Smooth muscle cell of the brain vasculature (primary cell): ENCODE measurements at regions not wholly inside any gene's neighbourhood (a gene's known extent, or its start where the extent isn't known, plus 50 kb on each side); places are given as distances from the start of the nearest gene placed in this dataset.
"Not testable (repeated sequence)": the region's sequence is repeated elsewhere in the genome, so short reads cannot be mapped to it uniquely, and the experiment has no call there.

Experiments
- DNase-seq: peaks from one replicate; pipeline ENCODE4 v3.0.0-alpha.2; 2012; ENCODE audit warnings: low read depth, low spot score

DNA sequence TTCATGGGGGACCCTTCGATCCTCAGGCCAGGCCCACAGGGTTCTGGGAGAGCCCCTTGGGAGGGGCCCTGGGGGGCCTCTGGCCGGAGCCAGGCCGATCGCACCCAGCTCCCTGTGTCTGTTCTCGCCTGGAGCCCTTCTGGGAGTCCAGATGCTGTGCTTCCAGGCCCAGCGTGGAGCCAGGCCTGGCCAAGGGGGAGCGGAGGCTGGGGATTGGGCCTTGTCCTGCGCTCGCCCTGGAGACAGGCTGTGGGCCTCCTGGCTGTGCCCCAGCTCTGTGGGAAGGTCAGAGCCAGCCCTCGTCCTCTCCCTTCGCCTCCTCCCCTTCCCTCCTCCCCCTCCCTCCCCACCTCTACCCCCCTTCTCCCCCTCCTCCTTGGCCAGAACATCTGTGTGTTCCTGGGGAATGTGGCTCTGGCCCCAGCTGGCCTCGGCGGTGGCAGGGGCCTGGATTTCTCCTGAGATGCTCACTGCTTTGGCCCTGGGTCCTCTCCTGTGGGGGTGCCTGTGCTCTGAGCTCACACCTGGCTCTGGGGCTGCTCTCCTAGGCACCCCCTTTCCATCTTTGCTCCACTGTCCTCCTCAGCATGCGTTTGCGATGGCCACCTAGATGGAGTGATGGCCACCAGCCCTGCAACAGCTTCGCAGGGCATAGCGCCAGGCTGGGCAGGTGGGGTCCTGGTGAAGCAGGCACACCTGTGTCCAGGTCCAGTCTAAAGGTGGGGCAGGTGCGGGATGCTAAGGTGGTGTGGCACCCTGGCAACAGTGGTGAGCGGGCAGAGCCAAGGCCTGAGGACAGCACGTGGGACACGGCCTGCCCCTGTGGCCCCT lies 90.6 kb upstream of the CIBAR2 start:
- DNase-seq, result no peak

DNA sequence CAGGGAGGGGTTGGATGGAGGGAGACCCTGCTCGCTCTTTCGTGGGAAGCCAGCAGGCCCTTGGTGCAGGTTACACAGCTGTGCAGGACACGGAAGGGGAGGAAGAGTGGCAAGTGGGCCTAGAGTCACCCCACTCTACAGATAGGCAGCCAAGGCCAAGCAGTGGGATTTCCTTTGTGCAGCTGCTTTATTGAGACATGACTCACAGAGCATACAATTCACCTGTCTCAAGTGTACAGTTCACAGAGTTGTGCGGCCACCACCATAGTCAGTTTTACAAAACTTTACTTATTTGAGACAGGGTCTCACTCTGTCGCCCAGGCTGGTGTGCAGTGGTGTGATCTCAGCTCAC lies 91.2 kb upstream of the CIBAR2 start:
- no peak for DNase-seq

DNA sequence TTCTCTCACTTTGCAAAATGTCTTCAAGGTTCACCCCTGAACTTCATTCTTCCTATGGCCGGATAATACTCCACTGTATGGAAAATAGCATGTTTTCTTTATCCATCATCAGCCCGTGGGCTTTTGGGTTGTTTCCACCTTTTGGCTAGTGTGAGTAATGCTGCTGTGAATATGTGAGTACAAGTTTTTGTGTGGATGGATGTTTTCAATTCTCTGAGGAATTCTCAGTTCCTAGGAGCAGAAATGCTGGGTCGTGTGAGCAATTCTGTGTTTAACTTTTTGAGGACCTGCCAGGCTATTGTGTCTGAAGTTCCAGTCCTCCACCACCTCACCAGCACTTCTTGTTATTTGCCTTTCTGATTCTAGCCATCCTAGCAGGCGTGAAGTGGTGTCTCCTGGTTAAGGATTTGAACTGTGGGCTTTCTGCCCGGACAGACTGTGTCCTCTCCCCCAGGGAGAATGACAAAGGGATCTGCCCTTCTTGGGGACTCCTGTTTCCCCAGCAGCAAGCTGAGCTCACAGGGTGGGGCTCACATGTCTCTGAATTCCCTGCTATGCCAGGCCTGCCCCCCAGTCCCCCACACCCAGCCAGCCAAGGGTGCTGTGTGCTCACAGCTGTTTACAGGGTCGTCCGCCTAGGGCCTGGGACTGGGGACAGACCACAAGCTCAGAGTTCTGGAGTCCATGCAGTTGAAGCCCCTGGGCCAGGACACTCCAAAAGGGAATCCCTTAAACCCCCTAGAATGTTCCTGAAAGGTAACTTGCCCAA lies 92.2 kb upstream of the CIBAR2 start:
- DNase-seq, result no peak

DNA sequence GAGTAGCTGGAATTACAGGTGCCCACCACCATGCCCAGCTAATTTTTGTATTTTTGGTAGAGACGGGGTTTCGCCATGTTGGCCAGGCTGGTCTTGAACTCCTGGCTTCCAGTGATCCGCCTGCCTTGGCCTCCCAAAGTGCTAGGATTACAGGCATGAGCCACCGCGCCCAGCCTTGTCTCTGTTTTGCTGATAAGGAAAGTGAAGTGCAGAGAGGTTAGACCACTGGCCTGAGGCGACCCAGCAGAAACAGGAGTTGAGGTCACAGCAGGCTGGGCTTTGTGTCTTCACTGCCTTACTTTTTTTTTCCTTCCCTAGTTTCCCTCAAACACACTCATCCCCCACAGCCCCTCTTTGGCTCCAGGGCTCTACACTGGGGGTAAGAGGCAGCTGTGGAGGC lies 93.0 kb upstream of the CIBAR2 start:
- DNase-seq, result not testable (repeated sequence)

DNA sequence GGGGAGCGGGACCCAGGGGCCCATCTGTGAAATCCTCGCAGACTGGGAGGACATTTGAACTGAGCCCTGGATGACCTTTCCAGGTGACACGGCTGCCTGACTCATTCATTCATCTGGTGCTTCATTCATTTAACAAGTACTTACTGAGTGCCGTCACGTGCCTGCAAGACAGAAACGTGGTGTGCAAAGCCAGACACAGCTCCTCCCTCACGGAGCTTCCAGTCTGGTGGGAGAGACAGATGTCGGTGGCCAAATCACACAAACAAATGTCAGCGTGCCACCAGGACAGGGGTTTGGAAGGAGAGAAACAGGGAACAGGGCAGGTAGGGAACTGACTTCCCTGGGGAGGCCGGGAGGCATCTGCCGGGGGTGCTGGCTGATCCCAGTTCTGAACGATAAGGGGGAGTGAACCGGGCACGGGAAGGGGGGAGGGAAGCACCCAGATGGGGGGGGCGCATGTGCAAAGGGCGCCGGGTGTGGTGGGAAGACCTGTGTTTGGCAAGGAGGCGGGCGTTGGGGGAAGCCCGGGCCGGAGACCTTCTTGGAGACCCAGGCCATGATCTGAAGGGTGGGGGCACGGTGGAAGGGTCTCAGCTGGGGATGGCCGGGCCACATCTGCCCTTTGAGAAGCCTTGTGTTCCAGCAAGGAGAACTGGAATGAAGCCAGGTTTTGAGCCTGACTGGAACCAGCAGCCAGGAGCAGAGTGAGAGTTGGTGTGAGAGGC lies 93.6 kb upstream of the CIBAR2 start:
- DNase-seq, result no peak

DNA sequence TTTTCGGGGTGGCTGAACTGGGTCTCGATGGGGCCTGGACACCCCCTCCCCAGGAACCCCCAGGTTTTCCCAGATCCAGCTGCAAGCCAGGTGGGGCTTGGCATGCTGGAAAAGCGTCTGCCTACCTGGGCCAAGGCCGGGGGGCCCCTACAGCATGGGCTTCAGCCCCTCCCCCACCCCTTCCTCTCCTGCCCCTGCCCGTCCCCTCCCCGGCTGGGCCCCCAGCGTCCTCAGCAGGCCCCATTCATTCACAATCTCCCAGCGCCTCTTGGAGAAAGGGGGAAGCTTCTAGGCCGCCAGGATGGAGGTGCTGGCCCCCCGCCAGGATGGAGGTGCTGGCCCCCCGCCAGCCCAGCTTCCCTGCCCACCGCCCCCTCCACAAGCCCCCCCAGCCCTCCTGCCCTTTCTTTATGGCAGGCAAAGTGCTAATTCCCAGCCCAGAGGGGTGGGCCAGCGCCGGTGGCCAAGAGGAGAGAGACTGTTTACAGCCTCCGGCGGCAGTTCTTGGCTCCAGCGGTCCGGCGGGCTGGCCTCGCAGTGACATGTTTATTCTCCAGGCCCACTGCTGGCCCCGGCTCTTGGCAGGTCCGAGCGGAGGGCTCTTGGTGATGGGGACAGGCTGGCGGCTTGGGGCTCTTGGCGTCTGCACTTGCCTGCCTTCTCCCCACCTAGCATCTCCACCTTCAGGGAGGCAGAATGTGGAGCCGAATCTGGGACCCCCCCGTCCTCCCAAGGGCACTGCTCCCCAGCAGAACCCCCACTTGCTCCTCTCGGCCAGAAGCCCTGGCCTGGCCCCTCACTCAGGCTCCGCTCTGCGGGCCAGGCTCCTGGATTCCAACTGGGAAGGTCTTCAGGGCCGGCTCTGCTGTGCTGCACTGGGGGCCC lies 94.4 kb upstream of the CIBAR2 start:
- no peak for DNase-seq

DNA sequence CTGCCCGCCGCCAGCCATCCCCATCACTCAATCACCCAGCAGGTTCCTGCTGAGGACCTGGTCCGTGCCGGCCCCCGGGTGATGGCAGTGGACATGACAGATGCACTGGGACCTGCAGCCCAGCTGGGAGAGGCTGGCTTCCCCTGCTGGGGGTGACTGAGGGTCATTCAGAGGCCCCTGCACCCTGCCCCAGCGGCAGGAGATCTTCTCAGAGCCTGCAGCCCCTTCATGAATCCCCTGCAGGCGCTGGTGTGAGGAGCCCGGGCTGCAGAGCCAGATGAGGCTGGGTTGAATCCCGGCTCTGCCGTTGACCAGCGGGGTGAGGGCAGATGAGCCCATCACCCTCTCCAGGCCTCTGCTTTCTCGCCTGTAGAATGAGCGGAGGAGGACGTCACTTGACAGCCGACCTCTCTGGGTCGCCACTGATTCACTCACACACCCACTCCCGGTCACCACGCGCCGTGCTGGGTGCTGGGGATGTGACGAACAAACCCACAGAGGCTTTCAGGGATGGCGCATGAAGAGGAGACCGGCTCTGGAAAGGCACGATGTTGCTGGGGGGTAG lies 95.2 kb upstream of the CIBAR2 start:
- no peak for DNase-seq

DNA sequence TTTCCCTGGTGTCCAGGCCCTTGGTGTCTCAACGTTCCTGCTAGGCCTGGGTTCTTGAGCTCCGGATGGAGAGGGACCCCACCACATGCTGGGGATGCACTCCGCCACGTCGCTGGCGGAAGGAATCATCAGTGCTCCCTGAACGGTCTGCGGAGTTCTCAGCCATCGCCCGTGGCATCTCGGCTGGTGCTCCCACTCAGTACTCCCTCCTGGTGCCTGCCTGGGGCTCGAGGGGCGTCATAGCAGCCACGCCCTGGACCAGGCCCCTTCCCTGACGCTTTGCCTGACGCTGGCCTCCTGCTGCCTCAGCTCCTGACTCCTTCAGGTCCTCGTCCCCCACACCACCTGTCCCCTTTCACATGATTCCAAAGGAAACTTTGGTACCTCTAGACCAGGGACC lies 95.9 kb upstream of the CIBAR2 start:
- no peak for DNase-seq

DNA sequence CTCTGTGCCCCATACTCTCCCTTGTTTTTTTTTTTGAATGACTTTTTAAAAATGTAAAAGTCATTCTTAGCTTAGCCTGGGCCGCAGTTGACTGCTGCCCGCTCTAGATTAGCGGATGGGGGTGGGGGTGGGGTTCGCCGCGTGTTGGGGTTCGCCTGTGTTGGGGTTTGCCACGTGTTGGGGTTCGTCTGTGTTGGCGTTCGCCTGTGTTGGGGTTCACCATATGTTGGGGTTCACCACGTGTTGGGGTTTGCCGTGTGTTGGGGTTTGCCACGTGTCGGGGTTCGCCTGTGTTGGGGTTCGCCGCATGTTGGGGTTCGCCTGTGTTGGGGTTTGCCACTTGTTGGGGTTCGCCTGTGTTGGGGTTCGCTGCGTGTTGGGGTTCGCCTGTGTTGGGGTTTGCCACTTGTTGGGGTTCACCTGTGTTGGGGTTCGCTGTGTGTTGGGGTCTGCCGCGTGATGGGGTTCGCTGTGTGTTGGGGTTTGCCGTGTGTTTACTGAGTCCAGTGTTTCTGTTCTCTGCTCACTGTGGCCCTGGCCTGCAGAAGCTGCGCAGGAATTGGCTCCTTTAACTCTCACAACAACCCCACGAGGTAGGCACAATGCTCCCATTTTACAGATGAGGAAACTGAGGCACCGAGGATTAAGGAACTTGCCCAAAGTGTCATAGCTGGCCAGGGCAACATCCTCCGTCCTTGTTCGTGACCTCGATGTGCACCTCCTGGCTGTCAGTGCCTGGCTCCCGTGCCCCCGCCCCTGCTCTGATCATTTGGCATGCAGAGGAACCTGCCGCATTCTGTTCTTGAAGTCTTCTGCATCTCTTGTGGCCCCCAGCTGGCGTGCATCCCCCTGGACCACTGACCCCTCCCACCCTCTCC lies 96.6 kb upstream of the CIBAR2 start:
- DNase-seq, result no peak

DNA sequence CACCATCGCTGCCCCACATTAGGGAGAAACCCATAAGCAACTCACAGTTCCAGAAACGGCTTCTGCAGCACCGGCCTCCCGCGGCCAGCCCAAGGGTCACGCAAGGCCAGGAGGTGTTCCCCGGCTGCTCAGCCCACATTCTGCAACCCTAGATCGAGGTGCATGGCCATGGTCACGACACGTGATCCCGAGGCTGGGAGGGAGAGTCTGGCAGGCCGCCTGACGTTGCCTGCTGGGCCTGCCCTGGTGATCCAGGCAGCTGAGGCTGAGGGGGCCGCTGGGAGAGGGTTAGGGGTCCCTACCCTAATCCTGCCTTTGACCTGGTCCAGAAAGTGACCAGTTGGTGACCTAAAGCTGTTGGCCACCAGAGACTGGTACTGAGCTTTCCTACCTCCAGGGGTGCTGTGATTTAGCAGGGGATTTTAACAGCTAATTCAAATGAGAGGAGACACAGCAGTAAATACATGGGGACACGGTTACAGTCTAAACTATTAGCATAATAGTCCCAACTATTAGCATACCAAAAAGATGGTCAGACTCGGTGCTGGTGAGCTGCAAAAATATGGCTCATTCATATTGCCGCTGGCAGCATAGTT lies 97.4 kb upstream of the CIBAR2 start:
- no peak for DNase-seq

DNA sequence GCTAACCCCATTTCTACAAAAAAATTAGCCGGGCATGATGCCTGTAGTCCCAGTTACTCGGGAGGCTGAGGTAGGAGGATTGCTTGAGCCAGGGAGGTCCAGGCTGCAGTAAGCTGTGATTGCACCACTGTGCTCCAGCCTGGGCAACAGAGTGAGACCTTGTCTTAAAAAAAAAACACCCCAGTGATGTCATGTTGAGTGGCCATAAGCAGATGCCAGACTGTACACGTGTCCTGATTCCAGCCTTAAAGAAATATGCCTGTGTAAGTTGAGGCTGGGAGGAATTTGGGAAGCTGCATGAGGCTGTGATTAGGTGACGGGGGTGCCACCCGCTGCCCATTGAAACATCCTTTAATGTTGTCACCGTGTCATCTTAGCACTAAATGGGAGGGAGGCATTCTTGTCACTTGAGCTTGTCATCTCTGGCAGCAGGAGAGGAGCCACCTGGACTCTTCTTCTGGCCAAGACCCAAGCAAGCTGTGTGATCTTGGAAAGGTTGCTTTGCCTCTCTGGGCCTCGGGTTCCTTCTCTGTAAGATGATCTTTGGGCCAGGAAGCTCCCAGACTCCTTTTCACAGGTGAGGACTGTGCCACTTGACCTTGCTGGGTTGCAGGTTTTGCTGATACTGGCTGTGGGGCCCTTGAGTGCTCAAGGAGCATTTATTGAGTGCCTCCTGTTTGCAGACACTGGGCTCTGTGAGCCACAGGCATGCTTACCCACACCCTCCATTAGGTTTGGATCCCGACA lies 98.3 kb upstream of the CIBAR2 start:
- DNase-seq, result no peak

DNA sequence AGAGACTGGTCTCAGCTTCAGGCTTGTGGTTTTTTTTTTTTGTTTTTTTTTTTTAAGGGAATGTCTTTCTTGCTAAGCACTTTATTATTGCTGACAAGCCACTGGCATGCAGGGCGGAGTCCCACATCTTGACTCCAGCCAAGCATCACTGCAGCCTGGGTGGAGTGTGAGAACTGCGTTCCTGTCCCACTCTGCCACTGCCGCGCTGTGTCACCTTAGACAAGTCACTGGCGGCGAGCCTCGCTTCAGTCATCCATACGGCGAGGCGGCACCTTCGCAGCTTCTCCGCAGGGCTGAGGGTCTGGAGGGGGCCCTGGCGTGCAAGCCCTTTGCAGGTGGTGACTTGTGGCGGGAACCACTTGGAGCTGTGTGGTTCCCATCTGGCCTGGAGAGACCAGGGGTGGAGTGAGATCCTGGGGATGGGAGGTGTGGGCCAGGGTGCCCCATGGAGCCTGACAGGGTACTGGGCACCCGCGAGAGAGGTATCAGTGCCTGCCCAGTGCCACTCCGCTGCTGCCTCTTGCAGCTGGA lies 99.1 kb upstream of the CIBAR2 start:
- DNase-seq, result no peak

DNA sequence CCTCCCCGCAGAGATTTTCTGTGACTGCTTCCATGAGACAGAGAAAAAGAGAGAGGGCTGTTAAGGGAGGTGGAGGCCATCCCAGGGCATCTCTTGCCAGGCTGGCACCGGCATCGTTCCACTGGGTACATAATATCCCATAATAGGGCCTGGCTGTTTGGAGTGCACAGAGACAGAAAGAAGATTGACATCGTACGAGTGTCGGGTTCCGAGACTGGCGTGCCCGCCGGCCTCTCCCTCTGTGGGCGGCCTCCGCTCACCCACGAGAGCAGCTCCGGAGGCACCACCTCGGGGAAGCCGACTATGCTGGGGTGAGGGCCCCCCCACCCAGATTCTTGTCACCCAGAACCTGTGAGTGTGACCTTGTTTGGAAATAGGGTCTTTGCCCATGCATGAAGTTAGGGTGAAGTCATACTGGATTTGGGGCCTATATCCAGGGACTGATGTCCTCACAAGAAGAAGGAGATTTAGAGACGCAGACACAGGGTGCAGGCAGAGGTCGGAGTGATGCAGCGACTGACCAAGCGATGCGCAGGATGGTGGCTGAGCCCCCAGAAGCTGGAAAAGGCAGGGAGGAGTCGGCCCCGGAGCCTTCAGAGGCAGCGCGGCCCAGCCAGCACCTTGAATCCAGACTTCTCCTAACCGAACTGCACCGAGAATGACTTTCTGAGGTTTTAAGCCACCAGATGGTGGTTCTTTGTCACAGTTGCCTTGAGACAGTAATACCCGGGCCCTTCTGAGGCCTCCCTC lies 101.8 kb upstream of the CIBAR2 start:
- no peak for DNase-seq

DNA sequence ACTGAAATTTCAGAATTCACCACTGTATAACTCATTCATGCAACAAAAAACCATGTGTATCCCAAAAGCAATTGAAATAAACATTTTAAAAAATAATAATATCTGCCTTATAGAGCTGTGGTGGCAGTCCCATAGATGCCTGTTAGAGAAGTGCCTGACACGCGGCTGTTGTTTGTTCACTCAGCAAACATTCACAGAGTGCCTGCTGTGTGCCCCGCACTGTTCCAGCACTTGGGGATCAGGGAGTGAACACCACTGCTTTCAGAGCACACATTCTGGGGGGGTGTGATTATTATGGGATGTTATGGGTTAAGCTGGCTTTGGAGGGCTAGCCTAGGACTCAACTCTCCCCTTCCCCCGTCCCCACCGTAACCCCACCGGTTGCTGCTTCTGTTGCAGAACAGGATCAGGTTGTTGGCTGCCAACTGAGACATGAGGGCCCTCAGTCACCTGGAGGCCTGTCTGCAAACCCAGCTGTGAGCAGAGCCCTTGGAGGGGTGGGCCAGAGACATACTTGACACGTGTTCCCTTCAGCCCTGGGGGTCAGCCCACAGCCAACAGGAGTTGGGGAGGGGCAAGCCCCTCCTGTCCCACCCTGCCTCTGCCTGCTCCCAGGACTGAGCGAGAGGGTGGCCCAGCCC lies 103.3 kb upstream of the CIBAR2 start:
- DNase-seq, result no peak

DNA sequence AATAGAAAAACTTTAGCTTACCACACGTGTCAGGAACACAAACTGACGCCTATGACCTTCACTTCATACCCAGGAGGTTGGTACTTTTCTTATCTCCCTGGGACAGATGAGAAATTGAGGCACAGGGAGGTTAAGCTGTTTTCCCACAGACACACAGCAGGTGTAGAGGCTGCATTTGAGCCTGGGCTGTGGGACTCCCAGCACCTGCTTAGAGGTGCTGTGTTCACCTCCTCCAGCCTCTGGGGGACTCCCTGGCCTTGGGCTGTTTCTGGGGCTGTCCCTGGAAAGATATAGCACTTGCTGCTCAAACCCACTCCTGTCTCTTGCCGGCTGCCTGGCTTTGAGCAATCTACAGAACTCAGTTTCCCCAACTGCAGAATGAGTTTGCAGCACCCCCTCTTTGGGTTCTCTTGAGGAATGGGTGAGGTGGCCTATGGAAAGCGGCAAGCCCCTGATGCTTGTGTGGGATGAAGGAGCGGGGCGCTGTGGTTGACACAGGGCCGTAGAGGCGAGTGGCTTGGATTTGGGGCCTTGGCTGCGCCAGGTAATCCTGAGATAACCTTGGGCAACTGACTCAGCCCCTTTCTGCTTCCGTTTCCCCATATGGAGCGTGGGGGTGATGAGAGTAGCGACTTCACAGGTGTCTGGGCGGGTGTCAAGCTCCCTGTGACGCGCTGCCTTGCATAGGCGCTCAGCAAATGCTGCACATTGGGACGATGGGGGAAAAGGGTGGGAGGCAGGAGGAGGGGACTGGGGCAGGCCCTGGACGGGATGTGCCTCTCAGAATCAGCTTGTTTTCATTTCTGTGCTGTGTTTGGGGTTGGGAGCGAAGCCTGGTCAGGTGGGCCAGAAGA lies 104.5 kb upstream of the CIBAR2 start:
- no peak for DNase-seq

DNA sequence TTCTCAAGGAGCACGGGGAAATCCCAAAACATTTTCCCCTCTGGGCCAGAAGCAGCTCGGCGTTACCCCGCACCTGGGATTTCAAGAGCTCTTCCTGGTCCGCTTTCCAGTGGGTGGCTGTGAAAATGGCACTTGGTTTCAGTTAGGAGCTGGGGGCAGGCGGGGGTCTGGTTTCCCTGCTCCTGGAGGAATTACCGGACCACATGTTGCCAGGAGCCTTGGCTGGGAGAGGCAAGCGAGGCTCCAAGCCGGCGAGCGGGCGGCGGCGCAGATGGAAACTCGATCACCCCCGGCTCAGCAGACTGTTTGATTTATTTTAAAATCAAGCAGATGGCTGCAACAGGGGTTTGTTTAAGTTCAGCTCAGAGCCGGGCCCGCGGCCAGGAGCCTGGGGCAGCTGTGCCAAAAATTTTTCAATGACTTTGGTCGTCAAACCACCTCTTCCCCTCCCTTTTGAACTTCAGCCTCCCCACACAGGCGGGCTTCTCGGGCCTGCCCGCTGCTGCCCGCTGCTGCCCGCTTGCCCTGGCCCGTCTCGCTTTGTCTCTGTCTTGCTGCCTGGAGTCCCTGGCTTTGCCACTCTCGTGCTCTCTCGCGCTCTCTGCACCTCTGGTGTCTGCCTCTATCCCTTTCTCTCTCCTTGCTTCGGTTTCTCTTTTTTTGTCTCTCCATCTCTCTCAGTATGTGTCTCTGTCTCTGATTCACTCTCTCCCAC lies 108.0 kb upstream of the CIBAR2 start:
- DNase-seq, result peak; percentile 84
